Upper lobe of right lung (tissue), 1 donor: ENCODE measurements at regions not wholly inside any gene's neighbourhood (a gene's known extent, or its start where the extent isn't known, plus 50 kb on each side); places are given as distances from the start of the nearest gene placed in this dataset.

ENCODE experiments used
- ATAC-seq: fragments of 200-7000 bp; cut with Tn5 transposase; one replicate; pipeline ENCODE4 v1.9.1; 2020; ENCODE audit warnings: mild to moderate bottlenecking, moderate library complexity
- DNase-seq: peaks from one replicate; pipeline ENCODE4 v3.0.0-alpha.2; 2020
- H3K27ac ChIP-seq: fragments of 200-600 bp; one replicate; pipeline ENCODE4 v1.8.0; 2022
- H3K27me3 ChIP-seq: fragments of 200-600 bp; one replicate; pipeline ENCODE4 v1.8.0; 2022; ENCODE audit warnings: mild to moderate bottlenecking
- H3K36me3 ChIP-seq: fragments of 200-600 bp; one replicate; pipeline ENCODE4 v1.8.0; 2022
- H3K4me1 ChIP-seq: fragments of 200-600 bp; one replicate; pipeline ENCODE4 v1.8.0; 2022
- H3K4me3 ChIP-seq: fragments of 200-600 bp; one replicate; pipeline ENCODE4 v1.8.0; 2022; ENCODE audit warnings: mild to moderate bottlenecking
- H3K9me3 ChIP-seq: fragments of 200-600 bp; one replicate; pipeline ENCODE4 v1.8.0; 2022
- intact Hi-C: fragments of 100-400 bp; cut with DNase I; formaldehyde crosslinking; loops from one replicate; pipeline ENCODE4 v1.11.0; 2022
- TF ChIP-seq, protein P1 (sequence below): fragments of 200-600 bp; IDR thresholded peaks from one replicate; pipeline ENCODE4 v1.8.0; 2022; ENCODE audit warnings: antibody characterized with exemption
- donor health status: DM: no; HTN: yes; CAD: no; lungs with severe emphysema.

DNA sequence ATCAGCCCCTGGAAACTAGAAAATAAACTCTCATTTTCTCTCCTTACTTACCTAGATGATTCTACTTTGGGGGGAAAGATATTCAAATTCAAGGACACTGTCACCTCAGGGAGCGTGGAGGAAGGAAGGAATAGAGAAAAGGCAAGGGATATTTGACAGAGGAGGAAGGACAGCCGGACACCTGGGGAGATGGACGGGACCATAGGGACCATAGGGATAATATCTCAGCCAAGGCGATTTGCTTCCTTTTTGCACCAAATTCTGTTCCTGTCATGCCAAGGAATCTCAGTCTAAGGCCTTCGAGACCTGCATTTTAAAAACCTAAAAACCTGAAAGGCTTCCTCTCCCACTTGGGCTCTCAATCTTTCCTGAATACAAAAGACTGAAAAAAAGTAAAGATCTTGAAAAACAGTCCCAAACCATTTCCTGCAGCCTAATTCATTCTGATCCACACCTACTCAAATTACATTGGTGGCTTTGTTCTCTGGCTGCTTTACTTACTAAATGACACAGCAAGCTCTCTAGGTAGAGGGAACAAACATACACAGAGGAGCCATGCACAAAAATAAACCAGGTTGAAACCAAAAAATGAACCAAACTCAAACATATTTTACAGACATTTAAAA lies 73.9 kb upstream of the SLC24A5 start:
- Histone ChIP-seq H3K4me1 (no peaks in the 10 kb centered on the region), H3K27ac (no peak overlapping the region), H3K9me3 (no peaks in the 10 kb centered on the region), H3K4me3 (no peak overlapping the region), H3K27me3 (no peaks in the 10 kb centered on the region), H3K36me3 (no peaks in the 10 kb centered on the region)
- TF ChIP-seq, protein P1, sequence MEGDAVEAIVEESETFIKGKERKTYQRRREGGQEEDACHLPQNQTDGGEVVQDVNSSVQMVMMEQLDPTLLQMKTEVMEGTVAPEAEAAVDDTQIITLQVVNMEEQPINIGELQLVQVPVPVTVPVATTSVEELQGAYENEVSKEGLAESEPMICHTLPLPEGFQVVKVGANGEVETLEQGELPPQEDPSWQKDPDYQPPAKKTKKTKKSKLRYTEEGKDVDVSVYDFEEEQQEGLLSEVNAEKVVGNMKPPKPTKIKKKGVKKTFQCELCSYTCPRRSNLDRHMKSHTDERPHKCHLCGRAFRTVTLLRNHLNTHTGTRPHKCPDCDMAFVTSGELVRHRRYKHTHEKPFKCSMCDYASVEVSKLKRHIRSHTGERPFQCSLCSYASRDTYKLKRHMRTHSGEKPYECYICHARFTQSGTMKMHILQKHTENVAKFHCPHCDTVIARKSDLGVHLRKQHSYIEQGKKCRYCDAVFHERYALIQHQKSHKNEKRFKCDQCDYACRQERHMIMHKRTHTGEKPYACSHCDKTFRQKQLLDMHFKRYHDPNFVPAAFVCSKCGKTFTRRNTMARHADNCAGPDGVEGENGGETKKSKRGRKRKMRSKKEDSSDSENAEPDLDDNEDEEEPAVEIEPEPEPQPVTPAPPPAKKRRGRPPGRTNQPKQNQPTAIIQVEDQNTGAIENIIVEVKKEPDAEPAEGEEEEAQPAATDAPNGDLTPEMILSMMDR = no peak
- DNase-seq = no peak
- ATAC-seq = no peak
- intact Hi-C loops = no loop called here

DNA sequence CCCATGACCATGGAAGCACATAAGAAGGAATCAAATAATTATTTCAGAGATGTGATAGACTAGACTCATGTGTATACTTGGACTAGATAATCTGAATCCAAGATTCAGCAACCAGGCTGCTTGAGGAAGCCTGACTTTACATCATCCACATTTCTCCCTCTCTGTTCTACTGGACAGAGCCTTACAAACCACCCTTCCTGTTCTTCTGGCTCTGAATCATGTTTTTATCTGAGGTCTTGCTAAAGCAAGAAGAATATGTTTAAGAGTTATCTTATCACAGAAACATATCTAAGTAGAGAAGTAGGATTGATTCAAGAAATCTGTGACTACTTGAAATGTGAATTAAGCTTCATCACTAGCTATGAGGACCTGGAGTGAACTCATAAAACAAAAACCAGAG lies 71.1 kb upstream of the SLC24A5 start:
- Histone ChIP-seq H3K36me3 (no peaks in the 10 kb centered on the region), H3K27ac (no peak overlapping the region), H3K4me3 (no peak overlapping the region), H3K4me1 (no peaks in the 10 kb centered on the region), H3K27me3 (no peaks in the 10 kb centered on the region), H3K9me3 (no peaks in the 10 kb centered on the region)
- DNase-seq (no peak), ATAC-seq (no peak)
- TF ChIP-seq, protein P1 = no peak
- intact Hi-C loops = no loop called here

DNA sequence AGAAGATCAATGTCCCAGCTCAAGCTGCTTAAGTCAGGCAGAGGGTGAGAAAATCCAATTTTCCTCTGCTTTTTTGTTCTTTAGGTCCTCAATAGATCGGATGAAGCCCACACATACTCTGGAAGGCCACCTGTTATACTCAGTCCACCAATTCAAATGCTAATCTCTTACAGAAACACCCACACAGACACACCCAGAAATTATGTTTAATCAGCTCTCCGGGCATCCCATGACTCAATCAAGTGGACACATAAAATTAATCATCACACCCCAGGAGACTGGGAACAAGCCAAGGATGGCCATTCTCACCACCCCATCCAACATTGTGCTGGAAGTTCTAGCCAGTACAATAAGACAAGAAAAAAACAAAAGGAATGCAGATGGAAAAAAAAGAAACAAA lies 67.8 kb upstream of the SLC24A5 start:
- H3K4me1 ChIP-seq = peaks cover 2% of the 10 kb centered on the region
- intact Hi-C loops = no loop called here
- no peak overlapping the region for H3K27ac ChIP-seq
- no peak overlapping the region for H3K4me3 ChIP-seq
- H3K9me3 ChIP-seq = no peaks in the 10 kb centered on the region
- TF ChIP-seq, protein P1 = no peak
- no peaks in the 10 kb centered on the region for H3K27me3 ChIP-seq
- ATAC-seq = no peak
- no peaks in the 10 kb centered on the region for H3K36me3 ChIP-seq
- DNase-seq = no peak

DNA sequence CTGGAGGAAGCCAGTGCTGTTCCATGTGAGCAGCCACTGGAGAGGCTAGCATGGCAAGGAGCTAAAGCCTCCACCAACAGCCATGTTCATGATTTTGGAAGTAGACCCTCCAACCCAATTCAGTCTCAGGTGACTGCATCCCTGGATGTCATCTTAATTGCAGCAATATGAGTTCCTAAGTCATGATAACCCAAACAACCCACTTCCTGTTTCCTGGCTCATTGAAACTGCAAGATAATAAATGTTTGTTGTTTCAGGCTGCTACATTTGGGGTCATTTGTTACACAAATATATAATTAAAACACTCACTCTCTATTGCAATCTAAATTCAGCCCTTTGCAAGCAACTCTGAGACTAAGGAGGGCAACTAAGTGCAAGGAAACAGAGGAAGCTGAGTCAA lies 62.4 kb upstream of the SLC24A5 start:
- DNase-seq (no peak), ATAC-seq (no peak)
- intact Hi-C loops = no loop called here
- peaks cover 6% of the 10 kb centered on the region for H3K4me1 ChIP-seq
- H3K27me3 ChIP-seq = no peaks in the 10 kb centered on the region
- TF ChIP-seq, protein P1 = no peak
- no peak overlapping the region for H3K4me3 ChIP-seq
- no peak overlapping the region for H3K27ac ChIP-seq
- H3K36me3 ChIP-seq = no peaks in the 10 kb centered on the region
- H3K9me3 ChIP-seq = no peaks in the 10 kb centered on the region

DNA sequence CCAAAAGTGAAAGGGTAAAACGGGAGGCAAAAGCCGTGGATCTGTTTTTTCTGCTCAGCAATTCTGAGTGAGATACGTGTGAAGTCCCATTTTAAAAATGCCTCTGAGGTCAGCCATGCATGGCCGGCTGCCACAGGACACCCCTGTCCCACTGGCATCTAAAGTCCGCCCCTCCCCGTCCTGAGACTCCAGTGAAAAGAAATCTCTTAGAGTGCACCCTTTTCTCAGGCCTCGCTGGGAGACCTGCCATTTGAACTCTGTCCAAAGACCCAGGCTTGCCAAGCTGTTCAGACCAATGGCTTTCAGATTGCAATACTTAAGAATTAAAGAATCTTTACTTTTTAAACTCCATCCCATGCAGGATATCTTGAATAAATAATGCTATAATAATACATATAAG lies 61.0 kb upstream of the SLC24A5 start:
- peak; percentile 61 for ATAC-seq
- peaks cover 6% of the 10 kb centered on the region for H3K4me1 ChIP-seq
- H3K9me3 ChIP-seq = no peaks in the 10 kb centered on the region
- H3K4me3 ChIP-seq = no peak overlapping the region
- no peak overlapping the region for H3K27ac ChIP-seq
- no peaks in the 10 kb centered on the region for H3K36me3 ChIP-seq
- no peaks in the 10 kb centered on the region for H3K27me3 ChIP-seq
- intact Hi-C loops = no loop called here
- TF ChIP-seq, protein P1 = no peak
- DNase-seq = peak; percentile 64

DNA sequence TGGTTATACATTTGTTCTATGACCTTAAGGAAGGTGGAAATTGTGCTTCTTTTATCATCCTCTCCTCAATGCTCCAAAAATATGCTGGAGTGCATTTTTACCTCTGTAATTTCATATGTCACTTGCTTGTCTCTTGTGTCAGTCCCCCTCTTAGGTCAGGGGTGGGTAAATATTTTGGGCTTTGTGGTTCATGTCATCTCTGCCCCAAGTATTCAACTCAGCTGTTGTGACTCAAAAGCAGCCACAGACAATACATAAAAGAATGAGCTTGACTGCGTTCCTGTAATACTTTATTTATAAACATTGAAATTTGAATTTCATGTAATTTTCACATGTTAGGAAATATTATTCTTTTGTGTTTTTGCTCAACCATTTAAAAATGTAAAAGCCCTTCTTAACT lies 60.4 kb upstream of the SLC24A5 start:
- TF ChIP-seq, protein P1 = no peak
- ATAC-seq = no peak
- H3K36me3 ChIP-seq = no peaks in the 10 kb centered on the region
- intact Hi-C loops = no loop called here
- no peak overlapping the region for H3K4me3 ChIP-seq
- no peak for DNase-seq
- no peaks in the 10 kb centered on the region for H3K9me3 ChIP-seq
- H3K4me1 ChIP-seq = peaks cover 6% of the 10 kb centered on the region
- H3K27me3 ChIP-seq = no peaks in the 10 kb centered on the region
- no peak overlapping the region for H3K27ac ChIP-seq
